Endothelial cell of umbilical vein (primary cell): ENCODE measurements at regions not wholly inside any gene's neighbourhood (a gene's known extent, or its start where the extent isn't known, plus 50 kb on each side); places are given as distances from the start of the nearest gene placed in this dataset.
"Not testable (repeated sequence)": the region's sequence is repeated elsewhere in the genome, so short reads cannot be mapped to it uniquely, and the experiment has no call there.

ENCODE experiments used
- EZH2 ChIP-seq: IDR thresholded peaks from 2 replicates; pipeline ENCODE4 v1.6.1; 2012; ENCODE audit warnings: borderline replicate concordance, low read depth, mild to moderate bottlenecking, moderate library complexity, low read length, inconsistent platforms; ENCODE audit not compliant: severe bottlenecking
- FOS ChIP-seq: IDR thresholded peaks from 2 replicates; pipeline ENCODE4 v1.6.1; 2011; ENCODE audit warnings: mild to moderate bottlenecking, low read length, moderate library complexity, borderline replicate concordance; ENCODE audit not compliant: insufficient read depth
- GATA2 ChIP-seq: IDR thresholded peaks from 2 replicates; pipeline ENCODE4 v1.7.0; 2011; ENCODE audit warnings: low read depth, mild to moderate bottlenecking, moderate library complexity, mixed read lengths, low read length; ENCODE audit not compliant: insufficient read length, insufficient read depth
- JUN ChIP-seq: IDR thresholded peaks from 2 replicates; pipeline ENCODE4 v1.6.1; 2011; ENCODE audit warnings: borderline replicate concordance, low read depth; ENCODE audit not compliant: insufficient read length, insufficient read depth
- MYC ChIP-seq: IDR thresholded peaks from one replicate; pipeline ENCODE4 v1.6.1; 2011; ENCODE audit warnings: mild to moderate bottlenecking, low read depth, low read length
- POLR2A ChIP-seq: IDR thresholded peaks from 2 replicates; pipeline ENCODE4 v1.6.1; 2012; ENCODE audit warnings: low read depth, mild to moderate bottlenecking, control low read depth, low read length
- POLR2AphosphoS5 ChIP-seq: IDR thresholded peaks from 2 replicates; pipeline ENCODE4 v1.6.1; 2012; ENCODE audit warnings: low read depth, mild to moderate bottlenecking, control low read depth, low read length, moderate library complexity; ENCODE audit not compliant: insufficient read depth
- TF ChIP-seq, protein P1 (sequence below), 2 donors: IDR thresholded peaks; 1 replicate in 1 of 2; 2 replicates in 1 of 2; pipeline ENCODE4 v1.5.1; 2011; ENCODE audit warnings: low read length in 2 of 2, mild to moderate bottlenecking in 2 of 2, moderate library complexity in 2 of 2, control low read depth in 1 of 2, inconsistent platforms in 1 of 2, low read depth in 1 of 2; ENCODE audit not compliant: insufficient read depth in 1 of 2; ENCODE audit errors: extremely low read depth in 1 of 2
- TF ChIP-seq, protein P2 (sequence below): IDR thresholded peaks from 2 replicates; pipeline ENCODE4 v1.6.1; 2011; ENCODE audit not compliant: insufficient read depth, insufficient read length

DNA sequence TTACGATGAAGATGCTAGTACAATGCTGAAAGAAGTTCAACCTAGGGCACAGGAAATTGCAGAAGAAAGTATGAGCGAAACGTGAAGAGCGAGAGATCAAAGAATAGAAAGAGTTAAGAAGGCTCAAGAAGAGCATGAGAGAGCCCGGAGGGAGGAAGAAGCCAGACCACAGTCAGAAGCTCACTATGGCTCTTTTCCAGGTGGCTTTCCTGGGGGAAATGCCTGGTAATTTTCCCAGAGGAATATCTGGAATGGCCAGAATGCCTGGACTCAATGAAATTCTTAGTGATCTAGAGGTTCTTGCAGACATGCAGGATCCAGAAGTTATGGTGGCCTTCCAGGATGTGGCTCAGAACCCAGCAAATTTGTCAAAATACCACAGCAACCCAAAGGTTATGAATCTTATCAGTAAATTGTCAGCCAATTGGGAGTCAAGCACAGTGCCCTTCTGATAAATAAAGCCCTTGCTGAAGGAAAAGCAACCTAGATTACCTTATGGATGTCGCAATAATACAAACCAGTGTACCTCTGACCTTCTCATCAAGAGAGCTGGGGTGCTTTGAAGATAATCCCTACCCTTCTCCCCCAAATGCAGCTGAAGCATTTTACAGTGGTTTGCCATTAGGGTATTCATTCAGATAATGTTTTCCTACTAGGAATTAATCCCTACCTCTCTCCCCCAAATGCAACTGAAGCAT, 78.0 kb upstream of the ADGRL2 start:
- TF ChIP-seq EZH2, POLR2A, POLR2AphosphoS5, JUN, FOS, GATA2, MYC: not testable (repeated sequence)
- TF ChIP-seq, protein P1, sequence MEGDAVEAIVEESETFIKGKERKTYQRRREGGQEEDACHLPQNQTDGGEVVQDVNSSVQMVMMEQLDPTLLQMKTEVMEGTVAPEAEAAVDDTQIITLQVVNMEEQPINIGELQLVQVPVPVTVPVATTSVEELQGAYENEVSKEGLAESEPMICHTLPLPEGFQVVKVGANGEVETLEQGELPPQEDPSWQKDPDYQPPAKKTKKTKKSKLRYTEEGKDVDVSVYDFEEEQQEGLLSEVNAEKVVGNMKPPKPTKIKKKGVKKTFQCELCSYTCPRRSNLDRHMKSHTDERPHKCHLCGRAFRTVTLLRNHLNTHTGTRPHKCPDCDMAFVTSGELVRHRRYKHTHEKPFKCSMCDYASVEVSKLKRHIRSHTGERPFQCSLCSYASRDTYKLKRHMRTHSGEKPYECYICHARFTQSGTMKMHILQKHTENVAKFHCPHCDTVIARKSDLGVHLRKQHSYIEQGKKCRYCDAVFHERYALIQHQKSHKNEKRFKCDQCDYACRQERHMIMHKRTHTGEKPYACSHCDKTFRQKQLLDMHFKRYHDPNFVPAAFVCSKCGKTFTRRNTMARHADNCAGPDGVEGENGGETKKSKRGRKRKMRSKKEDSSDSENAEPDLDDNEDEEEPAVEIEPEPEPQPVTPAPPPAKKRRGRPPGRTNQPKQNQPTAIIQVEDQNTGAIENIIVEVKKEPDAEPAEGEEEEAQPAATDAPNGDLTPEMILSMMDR (IDR thresholded peaks at IDR 0.05; ENCODE audit: extremely low read depth in 1 of 2, insufficient read depth in 1 of 2, low read depth in 1 of 2, low read length in 2 of 2) = not testable (repeated sequence)
- TF ChIP-seq, protein P2, sequence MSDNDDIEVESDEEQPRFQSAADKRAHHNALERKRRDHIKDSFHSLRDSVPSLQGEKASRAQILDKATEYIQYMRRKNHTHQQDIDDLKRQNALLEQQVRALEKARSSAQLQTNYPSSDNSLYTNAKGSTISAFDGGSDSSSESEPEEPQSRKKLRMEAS = not testable (repeated sequence)
